ENCODE measurements at regions not wholly inside any gene's neighbourhood (a gene's known extent, or its start where the extent isn't known, plus 50 kb on each side); places are given as distances from the start of the nearest gene placed in this dataset.

DNA sequence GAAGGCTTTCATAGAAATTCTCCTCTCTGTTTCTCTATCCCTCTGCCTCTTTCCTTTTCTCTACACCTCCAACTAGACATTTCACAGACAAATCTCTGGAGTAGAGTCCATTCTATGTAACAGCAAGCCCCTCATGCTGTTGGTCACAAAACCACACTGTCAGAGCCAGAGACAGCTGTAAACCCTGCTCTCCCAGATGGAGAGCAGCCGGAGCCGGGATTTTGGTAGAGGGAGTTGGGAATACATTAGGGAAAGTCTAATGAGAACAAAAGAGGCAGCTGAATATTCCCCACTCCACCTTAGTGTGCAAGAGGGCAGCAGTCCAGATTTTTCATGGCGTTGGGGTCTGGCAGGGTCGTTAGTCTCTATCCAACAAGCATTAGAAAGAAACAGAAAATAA, 68.3 kb upstream of the EDN1 start:
- Histone ChIP-seq H3K27me3 (no peaks in the 10 kb centered on the region), H3K36me3 (no peaks in the 10 kb centered on the region), H3K27ac (no peak overlapping the region), H3K4me1 (no peaks in the 10 kb centered on the region), H3K4me3 (no peak overlapping the region), H3K9me3 (no peaks in the 10 kb centered on the region)
- TF ChIP-seq POLR2A (IDR thresholded peaks at IDR 0.05) = no peak
- TF ChIP-seq, protein P1, sequence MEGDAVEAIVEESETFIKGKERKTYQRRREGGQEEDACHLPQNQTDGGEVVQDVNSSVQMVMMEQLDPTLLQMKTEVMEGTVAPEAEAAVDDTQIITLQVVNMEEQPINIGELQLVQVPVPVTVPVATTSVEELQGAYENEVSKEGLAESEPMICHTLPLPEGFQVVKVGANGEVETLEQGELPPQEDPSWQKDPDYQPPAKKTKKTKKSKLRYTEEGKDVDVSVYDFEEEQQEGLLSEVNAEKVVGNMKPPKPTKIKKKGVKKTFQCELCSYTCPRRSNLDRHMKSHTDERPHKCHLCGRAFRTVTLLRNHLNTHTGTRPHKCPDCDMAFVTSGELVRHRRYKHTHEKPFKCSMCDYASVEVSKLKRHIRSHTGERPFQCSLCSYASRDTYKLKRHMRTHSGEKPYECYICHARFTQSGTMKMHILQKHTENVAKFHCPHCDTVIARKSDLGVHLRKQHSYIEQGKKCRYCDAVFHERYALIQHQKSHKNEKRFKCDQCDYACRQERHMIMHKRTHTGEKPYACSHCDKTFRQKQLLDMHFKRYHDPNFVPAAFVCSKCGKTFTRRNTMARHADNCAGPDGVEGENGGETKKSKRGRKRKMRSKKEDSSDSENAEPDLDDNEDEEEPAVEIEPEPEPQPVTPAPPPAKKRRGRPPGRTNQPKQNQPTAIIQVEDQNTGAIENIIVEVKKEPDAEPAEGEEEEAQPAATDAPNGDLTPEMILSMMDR (IDR thresholded peaks at IDR 0.05) = no peak
- no peak for DNase-seq

DNA sequence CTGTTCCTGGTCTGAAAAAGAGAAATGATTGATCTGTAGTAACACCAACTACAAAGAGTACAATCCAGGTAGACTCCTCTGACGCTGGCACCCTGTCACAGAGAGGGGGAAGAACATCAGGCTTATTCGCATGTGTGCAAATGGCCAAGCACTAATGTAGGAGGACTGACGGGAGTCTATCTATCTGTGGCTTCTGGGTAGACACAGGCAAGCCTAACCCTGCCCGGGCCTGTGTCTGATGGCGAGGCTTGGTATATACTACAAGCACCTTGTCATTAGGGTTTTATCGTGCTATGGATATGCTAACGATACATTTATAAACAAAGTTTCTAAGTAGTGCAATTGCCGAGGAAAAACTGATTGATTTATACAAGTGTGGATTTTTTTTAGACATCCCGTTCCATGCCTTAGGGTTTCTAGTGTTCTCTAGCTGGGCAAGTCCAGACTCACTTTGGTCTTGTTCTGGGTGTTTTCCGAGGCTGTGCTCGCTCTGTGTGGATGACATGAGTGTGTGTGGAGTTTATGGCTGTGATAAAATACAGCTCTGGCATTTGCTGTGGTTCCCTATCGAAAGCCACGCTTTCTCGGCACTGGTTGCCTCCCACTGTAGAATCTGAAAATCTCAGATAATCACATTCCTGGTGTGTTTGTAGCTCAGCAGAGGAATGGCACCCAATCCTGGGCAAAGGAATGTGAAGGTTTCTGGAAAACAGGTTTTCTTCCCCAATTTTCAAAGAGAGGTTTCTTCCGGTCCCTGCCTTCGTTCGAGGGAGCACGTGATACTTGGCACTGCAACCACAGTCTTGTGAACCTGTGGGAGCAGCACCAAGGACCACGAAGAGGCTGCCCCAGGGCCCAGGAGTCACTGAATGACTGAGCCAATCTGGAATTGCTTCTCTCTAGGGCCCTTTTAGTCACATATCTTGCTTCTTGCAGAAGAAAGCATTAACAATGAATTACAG, 67.5 kb upstream of the EDN1 start:
- TF ChIP-seq, protein P1 (IDR thresholded peaks at IDR 0.05) = no peak
- TF ChIP-seq POLR2A (IDR thresholded peaks at IDR 0.05) = no peak
- no peaks in the 10 kb centered on the region for H3K27me3 ChIP-seq
- H3K27ac ChIP-seq = no peak overlapping the region
- H3K9me3 ChIP-seq = no peaks in the 10 kb centered on the region
- H3K4me3 ChIP-seq = no peak overlapping the region
- no peak for DNase-seq
- no peaks in the 10 kb centered on the region for H3K36me3 ChIP-seq
- no peaks in the 10 kb centered on the region for H3K4me1 ChIP-seq

DNA sequence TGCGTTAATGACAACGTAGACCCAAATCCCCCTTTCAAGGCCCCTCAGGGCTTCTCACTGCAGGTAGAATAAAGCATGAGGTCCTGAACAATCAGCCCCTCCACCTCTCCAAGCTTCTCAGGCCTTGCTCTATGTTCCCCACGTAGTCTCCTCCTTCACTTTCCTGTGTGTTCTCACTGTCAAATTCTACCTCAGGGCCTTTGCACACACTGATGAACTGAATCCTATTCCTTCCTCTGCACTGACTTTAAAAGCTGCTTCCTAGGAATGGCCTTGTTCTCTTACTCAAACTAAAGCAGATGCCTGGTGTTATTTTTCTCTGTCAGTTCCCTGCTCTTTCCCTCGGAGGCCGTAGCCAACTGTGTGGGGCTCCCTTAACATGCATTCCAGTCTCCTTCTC, 66.8 kb upstream of the EDN1 start:
- TF ChIP-seq, protein P1 (IDR thresholded peaks at IDR 0.05) = no peak
- no peak for TF ChIP-seq POLR2A (IDR thresholded peaks at IDR 0.05)
- Histone ChIP-seq H3K9me3 (no peaks in the 10 kb centered on the region), H3K4me1 (no peaks in the 10 kb centered on the region), H3K4me3 (no peak overlapping the region), H3K27ac (no peak overlapping the region), H3K27me3 (no peaks in the 10 kb centered on the region), H3K36me3 (no peaks in the 10 kb centered on the region)
- DNase-seq = no peak

DNA sequence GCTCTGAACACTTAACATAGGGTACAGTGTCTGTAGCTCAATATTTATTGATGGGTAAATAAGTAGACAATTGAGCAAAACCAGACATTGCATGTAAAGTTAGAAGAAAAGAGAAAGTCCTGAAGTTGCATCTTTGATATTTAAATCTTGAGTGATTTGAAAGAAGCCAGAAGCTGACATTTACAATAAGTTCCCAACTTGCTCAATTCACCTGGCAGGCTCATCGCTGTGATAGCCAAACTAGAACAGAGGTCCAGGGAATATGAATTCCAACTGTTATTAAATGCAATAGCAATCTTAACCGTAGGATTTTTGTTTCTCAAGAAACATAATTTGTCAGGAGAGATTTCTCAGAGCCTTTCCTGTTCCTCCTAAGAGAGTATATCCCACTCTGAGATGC, 65.9 kb upstream of the EDN1 start:
- H3K36me3 ChIP-seq = no peaks in the 10 kb centered on the region
- no peaks in the 10 kb centered on the region for H3K9me3 ChIP-seq
- no peak overlapping the region for H3K27ac ChIP-seq
- no peaks in the 10 kb centered on the region for H3K4me1 ChIP-seq
- no peak overlapping the region for H3K4me3 ChIP-seq
- no peaks in the 10 kb centered on the region for H3K27me3 ChIP-seq
- no peak for TF ChIP-seq POLR2A (IDR thresholded peaks at IDR 0.05)
- TF ChIP-seq, protein P1 (IDR thresholded peaks at IDR 0.05) = no peak
- DNase-seq = no peak

- peak in 2 of 3 donors; percentile 66 to 75 for DNase-seq
- TF ChIP-seq POLR2A (IDR thresholded peaks at IDR 0.05) = no peak
- TF ChIP-seq, protein P1 (IDR thresholded peaks at IDR 0.05) = peak in 1 of 6 experiments; percentile 14
- Histone ChIP-seq H3K4me1 (peaks cover 0 to 4% (median 1%) of the 10 kb centered on the region in 4 donors), H3K27ac (peak overlapping the region in 3 of 4 donors; percentile 45 to 80 (median 56)), H3K36me3 (no peaks in the 10 kb centered on the region), H3K9me3 (no peaks in the 10 kb centered on the region), H3K4me3 (no peak overlapping the region), H3K27me3 (no peaks in the 10 kb centered on the region)
Observed at GRCh38 chr6:12228447-12229146, 61.6 kb upstream of the EDN1 start.
